Activated CD8-positive, alpha-beta memory T cell treated with anti-CD3 and anti-CD28 coated beads, Interleukin-2, amount 50 U/mL, for 1 hour (primary cell): ENCODE measurements at regions not wholly inside any gene's neighbourhood (a gene's known extent, or its start where the extent isn't known, plus 50 kb on each side); places are given as distances from the start of the nearest gene placed in this dataset.
"Not testable (repeated sequence)": the region's sequence is repeated elsewhere in the genome, so short reads cannot be mapped to it uniquely, and the experiment has no call there.

Experiments used
- DNase-seq: peaks from one replicate; pipeline ENCODE4 v3.0.0-alpha.2; 2020; ENCODE audit errors: extremely low read depth

DNA sequence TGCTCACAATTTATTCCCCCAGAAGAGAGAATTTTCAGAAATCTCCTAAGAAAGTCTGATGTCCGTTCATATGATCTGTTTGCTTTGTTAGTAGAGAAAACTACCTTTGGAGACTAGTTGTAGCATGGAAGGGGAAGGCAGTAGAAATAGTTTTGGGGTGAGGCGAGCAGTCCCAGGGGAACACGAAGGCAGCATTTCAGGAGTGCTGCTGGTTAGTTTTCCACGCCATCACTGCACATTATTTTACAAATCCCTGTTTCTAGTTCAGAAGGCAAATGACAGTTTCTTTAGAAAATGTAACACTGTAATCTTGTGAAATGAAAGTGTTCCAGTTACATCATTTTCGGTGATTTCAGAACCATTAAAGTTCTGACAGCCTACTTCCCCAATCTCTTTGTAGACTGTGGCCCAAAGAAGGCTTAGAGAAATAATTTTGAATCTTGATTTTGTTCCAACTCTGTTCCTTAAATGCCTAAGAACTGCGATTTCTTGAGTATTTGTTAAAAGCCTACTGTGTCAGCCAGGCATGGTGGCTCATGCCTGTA lies 123.8 kb downstream of the LAT start:
- not testable (repeated sequence) for DNase-seq

DNA sequence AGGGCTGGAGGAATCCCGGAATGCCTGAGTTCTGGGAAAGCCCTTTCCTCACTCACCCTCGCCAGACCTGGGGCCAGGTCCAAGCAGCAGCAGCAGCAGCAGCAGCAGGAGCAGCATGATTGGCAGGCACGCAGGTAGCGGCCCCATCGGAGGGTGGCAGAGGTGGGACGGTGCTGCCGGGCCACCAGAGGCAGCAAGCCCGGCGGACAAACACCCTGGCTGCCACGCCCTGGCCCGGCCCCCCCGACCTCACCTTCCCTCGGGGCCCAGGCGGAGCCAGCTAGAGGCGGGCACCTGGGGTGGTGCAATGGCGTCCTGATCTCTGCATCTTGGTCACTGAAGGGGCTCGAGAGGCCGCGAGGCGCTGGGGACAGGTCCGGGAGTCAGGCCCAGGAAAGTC lies 122.4 kb downstream of the LAT start:
- DNase-seq: no peak

- not testable (repeated sequence) for DNase-seq
Observed at GRCh38 chr16:29106259-29106908, 121.5 kb downstream of the LAT start.

GRCh38 chr16:29104600-29104999 lies 119.7 kb downstream of the LAT start:
- not testable (repeated sequence) for DNase-seq

DNA sequence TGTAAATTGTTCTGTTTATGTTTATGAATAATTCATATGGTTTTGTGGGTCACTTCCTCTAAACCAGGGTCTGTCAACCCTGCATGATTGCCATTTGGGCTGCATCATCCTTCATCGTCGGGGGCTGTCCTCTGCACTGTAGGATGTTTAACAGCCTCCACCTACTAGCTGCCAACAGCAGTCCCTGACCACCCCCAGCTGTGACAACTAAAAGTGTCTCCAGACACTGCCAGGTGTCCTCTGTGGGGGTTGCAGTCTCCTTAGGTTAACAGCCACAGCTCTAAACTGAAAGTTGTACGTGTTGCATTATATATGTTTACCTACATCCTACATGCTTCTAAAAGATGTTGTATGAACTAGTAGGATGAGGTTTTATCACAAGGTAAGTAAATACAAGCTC lies 113.1 kb downstream of the LAT start:
- not testable (repeated sequence) for DNase-seq

DNA sequence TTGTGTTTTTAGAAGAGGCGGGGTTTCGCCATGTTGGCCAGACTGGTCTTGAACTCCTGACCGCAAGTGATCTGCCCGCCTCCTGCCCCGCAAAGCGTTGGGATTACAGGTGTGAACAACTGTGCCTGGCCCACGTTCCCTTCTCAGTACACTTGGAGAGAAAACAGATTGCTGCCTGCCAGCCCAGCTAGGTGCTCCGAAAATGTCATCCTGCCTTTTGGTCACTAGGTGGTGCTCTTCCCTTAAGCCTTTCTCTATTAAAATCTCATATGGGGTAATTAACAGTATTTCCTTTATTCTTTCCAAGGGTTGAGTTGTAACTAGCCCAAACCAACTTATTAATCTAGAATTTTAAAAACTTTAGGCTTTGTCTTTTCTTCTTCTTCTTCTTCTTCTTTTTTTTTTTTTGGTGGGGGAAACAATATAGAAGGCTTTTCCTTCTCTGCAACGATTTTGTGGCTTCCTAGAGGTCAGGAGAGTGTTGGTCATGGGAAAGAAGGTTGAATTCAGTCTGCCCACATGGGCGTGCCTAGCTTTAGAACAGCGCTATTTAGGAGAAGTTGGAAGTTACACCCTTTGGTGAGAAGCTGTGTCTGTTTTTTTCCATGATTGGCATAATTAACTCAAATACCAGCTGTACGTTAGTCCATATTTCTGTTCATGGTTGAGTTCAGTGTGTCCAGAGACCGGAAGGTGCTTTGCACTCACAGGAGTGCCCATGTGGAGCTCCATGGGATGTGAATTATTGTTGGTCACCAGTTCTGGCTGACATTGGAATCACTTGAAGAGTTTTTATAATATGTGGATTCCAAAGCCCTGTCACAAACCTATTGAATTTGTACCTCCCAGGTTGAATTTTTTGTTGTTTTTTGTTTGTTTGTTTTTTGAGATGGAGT lies 110.1 kb downstream of the LAT start:
- DNase-seq: not testable (repeated sequence)

GRCh38 chr16:29094325-29094724 lies 109.5 kb downstream of the LAT start:
- not testable (repeated sequence) for DNase-seq

DNA sequence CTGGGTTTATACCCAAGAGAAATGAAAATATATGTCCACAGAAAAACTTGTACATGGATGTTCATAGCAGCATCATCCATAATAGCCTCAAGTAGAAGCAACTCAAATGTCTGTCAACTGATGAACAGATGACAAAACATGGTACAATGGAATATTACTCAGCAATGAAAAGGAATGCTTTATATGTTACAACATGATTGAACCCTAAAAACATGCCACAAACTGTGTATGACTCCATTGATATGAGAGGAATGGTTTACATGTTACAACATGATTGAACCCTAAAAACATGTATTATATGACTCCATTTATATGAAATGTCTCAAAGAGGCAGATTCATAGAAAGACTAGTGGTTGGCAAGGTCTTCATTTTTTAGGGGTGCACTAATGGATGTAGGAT lies 104.8 kb downstream of the LAT start:
- DNase-seq: not testable (repeated sequence)

- not testable (repeated sequence) for DNase-seq
Observed at GRCh38 chr16:29087673-29088072, 102.8 kb downstream of the LAT start.

GRCh38 chr16:29081829-29082639 lies 97.2 kb downstream of the LAT start:
- DNase-seq: not testable (repeated sequence)

DNA sequence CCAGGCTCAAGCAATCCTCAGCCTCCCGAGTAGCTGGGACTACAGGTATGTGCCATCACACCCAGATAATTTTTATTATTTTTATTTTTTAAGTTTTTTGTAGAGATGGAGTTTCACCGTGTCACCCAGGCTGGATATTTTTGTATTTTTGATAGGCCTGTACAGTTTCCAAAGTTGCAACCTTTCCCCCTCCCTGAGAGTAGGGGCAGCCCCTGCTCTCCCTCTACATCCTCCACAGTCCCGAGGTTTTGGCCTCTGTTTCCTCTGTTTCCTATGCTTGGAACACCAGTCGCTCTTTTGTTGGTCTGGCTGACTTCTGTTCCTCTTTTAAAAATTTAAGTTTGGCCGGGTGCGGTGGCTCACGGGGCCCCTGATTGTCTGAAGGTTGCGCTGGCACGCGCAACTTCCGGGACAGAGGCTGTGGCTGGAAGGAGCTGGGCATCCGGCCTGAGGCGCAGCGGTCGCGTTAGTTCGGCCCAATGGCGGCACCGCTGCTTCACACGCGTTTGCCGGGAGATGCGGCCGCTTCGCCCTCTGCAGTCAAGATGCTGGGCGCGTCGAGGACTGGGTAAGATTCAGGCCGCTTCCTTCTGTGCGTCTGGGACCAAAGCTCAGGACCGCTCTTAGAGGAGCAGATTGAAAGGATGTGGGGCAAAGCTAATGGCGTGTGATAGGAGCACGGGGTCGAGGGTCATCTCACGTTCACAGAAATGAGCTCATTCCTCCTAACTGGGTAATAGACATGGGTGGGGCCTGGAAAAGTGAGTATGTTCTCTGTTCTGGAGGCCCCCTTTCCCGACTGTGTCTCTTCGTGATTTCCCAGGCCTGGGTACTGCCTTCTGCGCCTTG lies 89.9 kb downstream of the LAT start:
- DNase-seq: peak; percentile 4

DNA sequence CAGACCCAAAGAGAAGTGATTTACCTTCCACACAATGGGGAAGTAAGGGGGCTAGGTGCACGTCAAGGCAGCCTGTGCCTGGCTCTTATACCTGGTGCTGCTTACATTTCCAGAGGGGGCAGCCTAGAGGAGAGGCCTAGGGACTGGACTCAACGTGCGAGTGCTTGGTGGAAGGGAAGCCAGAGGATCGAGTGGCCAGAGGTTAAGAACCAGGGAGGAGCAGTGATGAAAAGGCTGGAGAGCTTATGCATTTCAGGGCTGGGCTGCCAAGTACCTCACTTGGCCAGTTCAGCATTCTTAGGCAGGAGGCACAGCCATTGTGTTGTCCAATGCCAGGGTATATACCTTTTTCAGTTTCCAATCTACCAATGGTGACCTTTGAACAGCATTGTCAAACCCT lies 77.4 kb downstream of the LAT start:
- DNase-seq: not testable (repeated sequence)

DNA sequence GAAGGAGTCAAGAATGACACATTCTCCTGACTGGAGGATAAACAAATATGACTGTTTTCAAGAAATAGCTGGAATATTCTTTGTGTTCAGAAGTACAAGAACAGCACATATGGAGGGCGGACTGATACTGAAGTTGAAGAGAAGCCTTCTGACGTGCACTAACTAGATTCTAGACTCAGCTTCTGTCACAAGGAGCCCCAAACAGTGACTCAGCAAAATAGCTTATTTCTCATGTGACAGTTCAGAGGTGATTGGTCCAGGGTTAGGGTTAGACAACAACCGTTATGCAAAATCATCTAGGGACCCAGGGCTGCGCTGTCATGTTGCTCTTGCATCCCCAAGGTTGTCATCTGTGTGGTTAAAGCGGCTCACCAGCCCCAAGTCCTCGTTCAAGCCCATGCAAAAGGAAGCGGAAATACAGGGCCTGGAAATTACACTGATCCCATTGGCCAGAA lies 76.6 kb downstream of the LAT start:
- not testable (repeated sequence) for DNase-seq

- not testable (repeated sequence) for DNase-seq
Observed at GRCh38 chr16:29060022-29060810, 75.4 kb downstream of the LAT start.

- not testable (repeated sequence) for DNase-seq
Observed at GRCh38 chr16:29059575-29059974, 74.7 kb downstream of the LAT start.
